ENCODE measurements at regions not wholly inside any gene's neighbourhood (a gene's known extent, or its start where the extent isn't known, plus 50 kb on each side); places are given as distances from the start of the nearest gene placed in this dataset.

GRCh38 chrX:68942104-68942503 lies 113.3 kb downstream of the EFNB1 start:
- H2BK15ac ChIP-seq (ENCODE audit: low read length): no peak overlapping the region
- no peak overlapping the region for H2AFZ ChIP-seq (ENCODE audit: low read length)
- peaks cover 0 to 8% of the 10 kb centered on the region in 2 donors for H3K4me1 ChIP-seq (ENCODE audit: control insufficient read depth in 2 of 2, insufficient read depth in 1 of 2, low read depth in 1 of 2, low read length in 2 of 2)
- no peaks in the 10 kb centered on the region for H3K79me1 ChIP-seq (ENCODE audit: low read depth, low read length)
- DNase-seq (ENCODE audit: low spot score): no peak
- H2BK5ac ChIP-seq (ENCODE audit: low read length): no peak overlapping the region
- H3K4me3 ChIP-seq (ENCODE audit: low read length in 2 of 2): no peak overlapping the region
- no peak overlapping the region for H3K27ac ChIP-seq (replicated peaks; ENCODE audit: low read length)
- H3K4me2 ChIP-seq (ENCODE audit: insufficient read depth, low read length, poor library complexity, severe bottlenecking): no peak overlapping the region
- no peak overlapping the region for H3K9ac ChIP-seq (ENCODE audit: low read depth, low read length, poor library complexity)
- H2BK12ac ChIP-seq (ENCODE audit: low read length): no peak overlapping the region
- no CpG with 5 or more reads among the region's 6 CpGs for WGBS, 2 donors (ENCODE audit: extremely low coverage in 2 of 2, insufficient read length in 2 of 2, insufficient replicate concordance in 1 of 2)
- H4K8ac ChIP-seq (ENCODE audit: low read depth, low read length): no peak overlapping the region
- H3K18ac ChIP-seq (ENCODE audit: low read length): no peak overlapping the region
- peaks cover 0 to 16% (median 0%) of the 10 kb centered on the region in 3 experiments for H3K27me3 ChIP-seq (ENCODE audit: control insufficient read depth in 3 of 3, insufficient read depth in 3 of 3, low read depth in 1 of 3, low read length in 3 of 3)
- no peak overlapping the region for H2AK5ac ChIP-seq (ENCODE audit: low read depth, low read length)
- H3K14ac ChIP-seq (ENCODE audit: low read length): no peak overlapping the region
- H3K23ac ChIP-seq (ENCODE audit: low read depth, low read length, poor library complexity): no peak overlapping the region
- H4K91ac ChIP-seq (ENCODE audit: low read depth, low read length, poor library complexity): no peak overlapping the region
- H3K9me3 ChIP-seq (replicated peaks in 1 of 2; ENCODE audit: control insufficient read depth in 2 of 2, insufficient read depth in 1 of 2, low read depth in 1 of 2, low read length in 2 of 2): no peaks in the 10 kb centered on the region
- H3K36me3 ChIP-seq (replicated peaks in 1 of 2; ENCODE audit: control insufficient read depth in 2 of 2, insufficient read depth in 2 of 2, low read length in 2 of 2): no peaks in the 10 kb centered on the region
- no peak overlapping the region for H3K4ac ChIP-seq (ENCODE audit: low read length)
- no peak overlapping the region for H2BK120ac ChIP-seq (ENCODE audit: low read depth, low read length)

- H3K27ac ChIP-seq (replicated peaks; ENCODE audit: low read length): no peak overlapping the region
- H3K4ac ChIP-seq (ENCODE audit: low read length): no peak overlapping the region
- no peaks in the 10 kb centered on the region for H3K9me3 ChIP-seq (replicated peaks in 1 of 2; ENCODE audit: control insufficient read depth in 2 of 2, insufficient read depth in 1 of 2, low read depth in 1 of 2, low read length in 2 of 2)
- H3K9ac ChIP-seq (ENCODE audit: low read depth, low read length, poor library complexity): no peak overlapping the region
- H3K23ac ChIP-seq (ENCODE audit: low read depth, low read length, poor library complexity): no peak overlapping the region
- no peaks in the 10 kb centered on the region for H3K36me3 ChIP-seq (replicated peaks in 1 of 2; ENCODE audit: control insufficient read depth in 2 of 2, insufficient read depth in 2 of 2, low read length in 2 of 2)
- no CpG with 5 or more reads among the region's 4 CpGs for WGBS, 2 donors (ENCODE audit: extremely low coverage in 2 of 2, insufficient read length in 2 of 2, insufficient replicate concordance in 1 of 2)
- no peak overlapping the region for H4K8ac ChIP-seq (ENCODE audit: low read depth, low read length)
- H2BK12ac ChIP-seq (ENCODE audit: low read length): no peak overlapping the region
- H3K4me3 ChIP-seq (ENCODE audit: low read length in 2 of 2): no peak overlapping the region
- H3K18ac ChIP-seq (ENCODE audit: low read length): no peak overlapping the region
- H2BK15ac ChIP-seq (ENCODE audit: low read length): no peak overlapping the region
- H4K91ac ChIP-seq (ENCODE audit: low read depth, low read length, poor library complexity): no peak overlapping the region
- H2AK5ac ChIP-seq (ENCODE audit: low read depth, low read length): no peak overlapping the region
- H2BK5ac ChIP-seq (ENCODE audit: low read length): no peak overlapping the region
- H3K27me3 ChIP-seq (ENCODE audit: control insufficient read depth in 3 of 3, insufficient read depth in 3 of 3, low read depth in 1 of 3, low read length in 3 of 3): peaks cover 0 to 19% (median 0%) of the 10 kb centered on the region in 3 experiments
- no peak overlapping the region for H2AFZ ChIP-seq (ENCODE audit: low read length)
- no peak for DNase-seq (ENCODE audit: low spot score)
- H3K14ac ChIP-seq (ENCODE audit: low read length): no peak overlapping the region
- H3K4me1 ChIP-seq (ENCODE audit: control insufficient read depth in 2 of 2, insufficient read depth in 1 of 2, low read depth in 1 of 2, low read length in 2 of 2): peaks cover 1 to 11% of the 10 kb centered on the region in 2 donors
- no peak overlapping the region for H2BK120ac ChIP-seq (ENCODE audit: low read depth, low read length)
- no peaks in the 10 kb centered on the region for H3K79me1 ChIP-seq (ENCODE audit: low read depth, low read length)
- no peak overlapping the region for H3K4me2 ChIP-seq (ENCODE audit: insufficient read depth, low read length, poor library complexity, severe bottlenecking)
These were observed 112.6 kb downstream of the EFNB1 start for GRCh38 chrX:68941385-68941952.

GRCh38 chrX:68940601-68941000 lies 111.8 kb downstream of the EFNB1 start:
- H4K8ac ChIP-seq (ENCODE audit: low read depth, low read length): no peak overlapping the region
- no peak overlapping the region for H3K4me3 ChIP-seq (ENCODE audit: low read length in 2 of 2)
- no peak overlapping the region for H4K91ac ChIP-seq (ENCODE audit: low read depth, low read length, poor library complexity)
- H3K36me3 ChIP-seq (replicated peaks in 1 of 2; ENCODE audit: control insufficient read depth in 2 of 2, insufficient read depth in 2 of 2, low read length in 2 of 2): no peaks in the 10 kb centered on the region
- H2AFZ ChIP-seq (ENCODE audit: low read length): no peak overlapping the region
- peaks cover 0 to 19% (median 0%) of the 10 kb centered on the region in 3 experiments for H3K27me3 ChIP-seq (ENCODE audit: control insufficient read depth in 3 of 3, insufficient read depth in 3 of 3, low read depth in 1 of 3, low read length in 3 of 3)
- no CpG with 5 or more reads among the region's 7 CpGs for WGBS, 2 donors (ENCODE audit: extremely low coverage in 2 of 2, insufficient read length in 2 of 2, insufficient replicate concordance in 1 of 2)
- no peak overlapping the region for H2BK120ac ChIP-seq (ENCODE audit: low read depth, low read length)
- H3K79me1 ChIP-seq (ENCODE audit: low read depth, low read length): no peaks in the 10 kb centered on the region
- H3K4me2 ChIP-seq (ENCODE audit: insufficient read depth, low read length, poor library complexity, severe bottlenecking): no peak overlapping the region
- no peak overlapping the region for H3K23ac ChIP-seq (ENCODE audit: low read depth, low read length, poor library complexity)
- no peak overlapping the region for H3K27ac ChIP-seq (replicated peaks; ENCODE audit: low read length)
- no peaks in the 10 kb centered on the region for H3K9me3 ChIP-seq (replicated peaks in 1 of 2; ENCODE audit: control insufficient read depth in 2 of 2, insufficient read depth in 1 of 2, low read depth in 1 of 2, low read length in 2 of 2)
- no peak overlapping the region for H3K14ac ChIP-seq (ENCODE audit: low read length)
- H3K18ac ChIP-seq (ENCODE audit: low read length): peak overlapping the region; percentile 19
- peaks cover 3 to 14% of the 10 kb centered on the region in 2 donors for H3K4me1 ChIP-seq (ENCODE audit: control insufficient read depth in 2 of 2, insufficient read depth in 1 of 2, low read depth in 1 of 2, low read length in 2 of 2)
- no peak overlapping the region for H2BK5ac ChIP-seq (ENCODE audit: low read length)
- H2AK5ac ChIP-seq (ENCODE audit: low read depth, low read length): no peak overlapping the region
- H3K9ac ChIP-seq (ENCODE audit: low read depth, low read length, poor library complexity): no peak overlapping the region
- H2BK12ac ChIP-seq (ENCODE audit: low read length): no peak overlapping the region
- DNase-seq (ENCODE audit: low spot score): no peak
- H3K4ac ChIP-seq (ENCODE audit: low read length): no peak overlapping the region
- H2BK15ac ChIP-seq (ENCODE audit: low read length): no peak overlapping the region

- H3K79me1 ChIP-seq (ENCODE audit: low read depth, low read length): no peaks in the 10 kb centered on the region
- H2BK120ac ChIP-seq (ENCODE audit: low read depth, low read length): no peak overlapping the region
- peaks cover 0 to 19% (median 0%) of the 10 kb centered on the region in 3 experiments for H3K27me3 ChIP-seq (ENCODE audit: control insufficient read depth in 3 of 3, insufficient read depth in 3 of 3, low read depth in 1 of 3, low read length in 3 of 3)
- H2BK12ac ChIP-seq (ENCODE audit: low read length): no peak overlapping the region
- H3K4me1 ChIP-seq (ENCODE audit: control insufficient read depth in 2 of 2, insufficient read depth in 1 of 2, low read depth in 1 of 2, low read length in 2 of 2): peaks cover 3 to 14% of the 10 kb centered on the region in 2 donors
- H2BK5ac ChIP-seq (ENCODE audit: low read length): no peak overlapping the region
- H3K4me2 ChIP-seq (ENCODE audit: insufficient read depth, low read length, poor library complexity, severe bottlenecking): no peak overlapping the region
- no peak for DNase-seq (ENCODE audit: low spot score)
- H2AFZ ChIP-seq (ENCODE audit: low read length): no peak overlapping the region
- H3K4ac ChIP-seq (ENCODE audit: low read length): no peak overlapping the region
- H2AK5ac ChIP-seq (ENCODE audit: low read depth, low read length): no peak overlapping the region
- no peak overlapping the region for H3K9ac ChIP-seq (ENCODE audit: low read depth, low read length, poor library complexity)
- H4K8ac ChIP-seq (ENCODE audit: low read depth, low read length): peak overlapping the region; percentile 65
- no peak overlapping the region for H3K27ac ChIP-seq (replicated peaks; ENCODE audit: low read length)
- H3K4me3 ChIP-seq (ENCODE audit: low read length in 2 of 2): no peak overlapping the region
- WGBS, 2 donors (ENCODE audit: extremely low coverage in 2 of 2, insufficient read length in 2 of 2, insufficient replicate concordance in 1 of 2): no CpG with 5 or more reads among the region's 8 CpGs
- no peaks in the 10 kb centered on the region for H3K9me3 ChIP-seq (replicated peaks in 1 of 2; ENCODE audit: control insufficient read depth in 2 of 2, insufficient read depth in 1 of 2, low read depth in 1 of 2, low read length in 2 of 2)
- H3K18ac ChIP-seq (ENCODE audit: low read length): no peak overlapping the region
- H4K91ac ChIP-seq (ENCODE audit: low read depth, low read length, poor library complexity): no peak overlapping the region
- no peak overlapping the region for H3K23ac ChIP-seq (ENCODE audit: low read depth, low read length, poor library complexity)
- no peaks in the 10 kb centered on the region for H3K36me3 ChIP-seq (replicated peaks in 1 of 2; ENCODE audit: control insufficient read depth in 2 of 2, insufficient read depth in 2 of 2, low read length in 2 of 2)
- no peak overlapping the region for H2BK15ac ChIP-seq (ENCODE audit: low read length)
- no peak overlapping the region for H3K14ac ChIP-seq (ENCODE audit: low read length)
These were observed 111.0 kb downstream of the EFNB1 start for GRCh38 chrX:68939868-68940267.

Measured in neuronal stem cell (in vitro differentiated cells).